HG03469 (cell line): ENCODE measurements at regions not wholly inside any gene's neighbourhood (a gene's known extent, or its start where the extent isn't known, plus 50 kb on each side); places are given as distances from the start of the nearest gene placed in this dataset.

ENCODE experiments used
- ATAC-seq: cut with Tn5 transposase; IDR thresholded peaks from one replicate; pipeline ENCODE4 v1.9.1; 2021; ENCODE audit warnings: mild to moderate bottlenecking, moderate library complexity, moderate number of reproducible peaks; ENCODE audit not compliant: unreplicated experiment

DNA sequence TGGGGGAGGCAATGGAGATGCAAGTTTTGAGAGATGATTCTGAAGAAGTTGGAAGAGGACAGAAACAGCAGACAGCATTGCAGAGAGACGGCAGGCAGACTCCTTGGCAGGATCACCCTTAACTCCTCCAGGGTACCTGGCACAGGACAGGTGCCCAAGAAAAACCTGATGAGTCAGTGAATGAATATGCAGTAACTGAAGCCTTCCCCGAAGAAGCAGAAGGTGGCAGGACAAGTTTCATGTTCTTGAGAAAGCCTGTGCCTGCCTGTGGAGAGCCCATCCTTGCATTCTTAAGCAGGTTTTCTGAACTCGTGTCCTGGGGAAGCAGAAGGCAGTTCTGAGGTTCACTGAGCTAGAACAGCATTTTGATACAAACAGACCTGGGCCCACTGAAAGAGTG is 79.6 kb upstream of the SASH1 start:
- no peak for ATAC-seq

DNA sequence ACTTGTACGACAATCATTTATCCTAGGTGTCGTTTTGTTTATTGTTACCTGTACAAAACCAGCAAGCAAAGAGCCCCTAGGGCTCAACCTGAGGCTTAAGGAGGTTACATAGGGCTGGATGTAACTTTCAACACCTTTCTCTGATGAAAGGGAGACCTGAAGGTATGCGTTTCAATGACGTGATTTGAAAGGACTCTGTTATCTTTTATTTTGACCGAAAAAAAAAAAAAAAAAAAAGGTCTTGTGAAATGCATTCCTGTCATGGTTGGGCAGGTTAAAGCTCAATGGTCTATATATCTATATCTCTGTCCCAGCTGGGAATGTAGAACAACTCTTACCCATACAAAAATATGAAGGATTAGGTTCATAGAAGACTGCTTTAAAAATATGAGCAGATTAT is 78.7 kb upstream of the SASH1 start:
- ATAC-seq = no peak

DNA sequence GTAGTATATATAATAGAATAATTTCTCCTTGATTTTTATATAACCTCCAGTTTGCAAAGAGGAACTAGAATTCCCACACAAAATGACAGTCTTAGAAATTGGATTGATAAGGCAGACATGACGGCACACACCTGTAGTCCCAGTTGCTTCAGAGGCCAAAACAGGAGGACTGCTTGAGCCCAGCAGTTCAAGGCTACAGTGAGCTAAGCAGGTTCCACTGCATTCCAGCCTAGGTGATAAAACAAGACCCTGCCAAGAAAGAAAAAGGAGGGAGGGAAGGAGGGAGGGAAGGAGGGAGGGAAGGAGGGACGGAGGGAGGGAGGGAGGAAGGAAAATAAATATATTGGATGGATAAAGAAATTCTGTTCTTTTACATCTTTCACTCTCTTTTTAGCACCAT is 77.6 kb upstream of the SASH1 start:
- ATAC-seq = no peak

DNA sequence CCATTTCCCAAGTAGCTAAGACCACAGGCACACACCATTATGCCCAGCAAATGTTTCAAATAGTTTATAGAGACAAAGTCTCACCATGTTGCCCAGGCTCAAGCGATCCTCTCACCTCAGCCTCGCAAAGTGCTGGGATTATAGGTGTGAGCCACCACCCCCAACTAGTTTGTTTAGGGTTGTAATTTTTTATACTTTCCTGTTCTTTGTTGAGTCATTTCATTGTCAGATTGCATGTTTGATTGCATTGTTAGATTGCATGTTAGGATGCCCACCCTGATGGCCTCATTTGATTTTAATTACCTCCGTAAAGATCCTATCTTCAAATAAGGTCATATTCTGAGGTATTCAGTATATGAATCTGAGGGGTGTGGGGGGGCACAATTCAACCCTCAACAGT is 73.3 kb upstream of the SASH1 start:
- ATAC-seq = no peak

DNA sequence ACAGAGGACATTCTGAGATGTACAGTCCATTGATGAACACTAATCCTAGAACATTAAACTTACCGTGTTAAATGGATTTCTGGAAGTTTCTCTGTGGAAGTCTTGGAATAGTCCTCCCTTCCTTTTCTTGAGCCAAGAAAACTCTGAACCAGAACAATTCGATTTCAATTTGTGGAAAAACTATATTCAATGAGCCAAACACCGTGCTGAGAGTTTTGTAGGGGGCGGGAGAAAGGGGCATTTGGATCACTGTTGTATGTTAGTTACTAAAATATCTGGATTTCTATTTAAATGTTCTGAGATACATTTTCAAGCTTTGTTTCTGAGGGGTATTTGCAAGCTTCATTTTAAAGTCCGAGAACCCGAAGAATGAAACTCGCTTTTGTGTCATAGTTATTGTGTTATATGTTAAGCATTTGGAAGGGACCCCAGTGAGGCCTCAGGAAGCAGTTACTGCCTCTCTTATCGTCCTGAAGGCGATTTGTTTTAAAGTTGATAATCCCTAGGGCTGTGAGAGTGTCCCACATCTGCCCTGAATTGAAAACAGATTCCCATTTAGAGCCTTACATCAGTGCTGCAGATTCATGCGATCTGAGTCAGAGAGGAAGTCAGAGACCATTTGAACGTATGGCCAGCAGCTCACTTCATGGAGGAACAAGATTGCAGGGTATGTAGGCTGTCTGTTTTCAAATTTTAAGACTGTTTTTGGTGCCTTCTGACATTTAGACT is 70.8 kb upstream of the SASH1 start:
- no peak for ATAC-seq

DNA sequence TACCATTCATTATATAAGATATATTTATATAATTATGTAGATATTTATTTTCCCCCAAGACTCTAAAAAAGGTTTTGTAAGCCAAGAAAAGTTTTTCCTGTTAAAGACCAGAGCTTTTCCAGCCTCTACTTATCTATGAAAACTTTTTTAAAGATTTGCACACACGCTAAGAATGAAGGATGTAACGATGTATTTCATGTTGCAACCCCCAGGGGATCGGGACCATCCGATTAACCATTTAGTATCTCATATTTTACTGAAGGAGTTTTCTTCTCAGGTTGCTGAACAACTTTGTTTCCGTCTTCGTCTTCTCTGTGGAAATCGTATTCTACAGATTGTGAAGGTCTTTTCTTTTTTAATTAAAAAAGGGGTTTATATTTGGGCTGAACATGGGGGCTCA is 70.0 kb upstream of the SASH1 start:
- no peak for ATAC-seq

DNA sequence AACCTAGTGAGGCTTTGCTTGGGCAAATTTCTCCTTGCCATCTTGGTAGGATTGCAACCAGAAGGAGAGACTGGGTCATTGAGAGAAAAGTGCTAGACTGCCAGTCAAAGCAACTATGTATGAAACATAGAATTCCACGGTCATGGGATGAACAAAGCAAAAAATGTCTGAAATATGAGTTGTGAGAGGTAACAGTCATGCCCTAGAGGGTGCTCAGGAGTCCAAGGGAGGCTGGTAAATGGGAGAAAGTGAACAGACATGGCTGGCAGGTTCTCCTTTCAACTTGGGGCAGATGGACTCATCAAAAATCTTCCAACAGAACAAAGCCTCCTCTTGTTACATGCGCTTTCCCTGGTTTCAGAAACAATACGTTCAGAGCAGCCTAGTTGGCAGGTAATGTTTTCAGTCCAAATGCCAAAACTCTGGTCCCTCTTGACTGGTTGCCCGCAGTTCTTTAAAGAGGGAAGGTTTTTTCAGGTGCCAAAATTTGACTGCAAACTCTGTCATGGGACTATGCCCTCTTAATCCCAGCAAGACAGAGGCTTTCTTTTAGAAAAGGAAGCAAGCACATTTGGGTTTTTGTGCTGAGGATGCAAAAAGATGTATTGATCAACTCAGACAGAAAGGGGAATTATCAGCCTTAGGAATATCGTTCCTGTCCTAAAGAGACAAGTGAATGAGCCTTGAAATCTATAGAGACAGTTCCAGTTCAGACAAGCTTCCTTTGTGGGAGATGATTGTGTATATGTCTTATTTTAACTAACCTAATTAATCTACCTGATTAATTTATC is 68.5 kb upstream of the SASH1 start:
- ATAC-seq = no peak

DNA sequence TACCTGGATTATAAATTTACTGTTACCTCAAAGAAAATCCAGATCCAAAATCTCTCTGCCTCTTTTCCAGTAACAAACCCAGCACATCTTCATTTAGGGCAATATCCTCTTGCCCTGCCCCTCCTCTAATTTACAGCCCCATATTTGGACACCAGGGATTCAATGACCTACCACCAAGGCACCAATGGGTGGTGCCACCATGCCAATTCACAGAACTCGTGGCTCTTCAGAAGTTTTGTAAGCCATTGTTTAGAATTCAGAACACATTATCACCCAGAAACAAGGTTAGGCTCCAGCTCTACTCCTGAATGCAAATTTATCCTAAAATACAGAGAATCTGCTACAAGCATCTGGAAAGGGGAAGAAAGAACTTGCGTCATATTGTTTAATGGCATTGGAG is 67.8 kb upstream of the SASH1 start:
- no peak for ATAC-seq

DNA sequence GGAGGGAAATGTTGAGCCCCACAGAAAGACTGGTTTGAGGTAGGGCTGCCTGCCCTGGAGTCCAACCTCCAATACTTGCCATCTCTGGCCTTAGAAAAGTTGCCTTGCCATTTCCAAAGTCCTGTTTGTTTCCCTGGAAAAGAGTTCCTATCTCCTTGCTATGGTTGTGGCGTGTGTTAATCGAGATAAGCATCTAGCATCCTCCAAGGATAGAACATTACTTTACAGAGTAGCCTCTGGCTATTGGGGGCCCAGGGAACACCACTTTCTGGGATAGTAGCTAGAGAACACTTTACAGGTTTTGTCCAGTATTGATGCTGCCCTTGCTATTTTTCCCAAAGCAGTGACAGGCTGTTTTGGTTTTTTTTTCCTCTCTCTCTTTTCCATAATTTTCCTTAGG is 57.4 kb upstream of the SASH1 start:
- no peak for ATAC-seq

DNA sequence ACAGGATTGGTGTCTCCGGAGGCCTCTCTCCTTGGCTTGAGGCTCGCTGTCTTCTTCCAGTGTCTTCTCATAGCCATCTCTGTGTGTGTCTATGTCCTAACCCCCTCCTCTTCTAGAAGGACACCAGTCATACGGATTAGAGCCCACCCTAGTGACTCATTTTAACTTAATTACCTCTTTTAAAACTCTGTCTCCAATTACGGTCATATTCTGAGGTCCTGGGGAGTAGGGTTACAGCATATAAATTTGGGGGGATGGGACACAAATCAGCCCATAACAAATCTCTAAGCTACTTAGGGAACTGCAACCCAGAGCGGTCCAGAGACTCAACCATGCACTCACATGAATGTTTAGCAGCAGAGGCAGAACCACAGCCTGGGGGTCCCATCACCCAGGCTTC is 56.1 kb upstream of the SASH1 start:
- ATAC-seq = no peak

DNA sequence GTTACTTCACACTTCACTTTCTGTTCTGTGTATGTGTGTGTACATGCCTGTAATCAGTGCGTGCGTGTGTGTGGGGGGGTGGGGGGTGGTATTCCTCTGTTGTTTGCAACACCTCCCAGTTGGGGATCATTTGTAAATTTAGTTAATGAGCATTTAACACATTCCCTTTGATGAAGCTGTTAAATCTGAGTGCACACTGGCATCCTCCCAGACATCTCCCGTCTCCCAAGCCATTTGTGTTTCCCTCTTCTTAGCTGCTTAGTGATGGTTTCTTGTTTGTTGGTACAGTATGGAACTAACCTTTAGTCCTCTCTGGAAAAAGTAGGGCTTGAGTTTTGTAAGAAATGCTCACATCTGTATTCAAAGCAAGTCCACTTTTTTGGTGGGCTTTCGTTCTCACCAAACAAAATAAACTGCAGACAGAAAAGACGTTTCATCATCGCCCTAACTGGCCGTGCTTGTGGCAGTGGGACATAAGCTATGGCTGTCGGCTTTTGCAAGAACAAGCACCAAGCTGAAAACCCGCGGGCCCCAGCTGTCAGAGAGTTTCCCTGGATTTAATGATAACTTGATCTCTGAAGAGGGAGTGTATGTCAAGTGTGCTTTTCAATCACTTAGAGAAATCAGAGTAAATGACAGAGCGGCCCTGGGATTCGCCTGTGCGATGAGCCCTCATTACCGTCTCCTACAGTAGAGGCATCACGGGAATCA is 54.9 kb upstream of the SASH1 start:
- no peak for ATAC-seq

DNA sequence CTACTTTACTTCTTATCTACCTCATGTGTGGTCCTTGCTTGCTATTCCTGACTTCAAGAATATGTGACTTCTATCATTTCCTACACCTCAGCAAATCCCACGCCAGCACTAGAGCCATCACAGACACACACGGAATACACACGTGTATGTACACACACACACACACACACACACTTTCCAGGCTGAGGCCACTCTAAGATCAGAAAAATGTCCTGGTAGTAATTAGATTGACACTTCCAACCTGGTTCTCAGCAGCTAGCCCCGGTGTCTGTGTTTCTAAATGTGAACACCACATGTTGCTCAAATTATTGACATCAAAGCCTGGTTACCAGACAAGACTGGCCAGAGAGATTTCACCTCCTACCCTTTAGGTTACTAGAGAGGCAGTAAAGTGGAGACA is 54.1 kb upstream of the SASH1 start:
- ATAC-seq = no peak

DNA sequence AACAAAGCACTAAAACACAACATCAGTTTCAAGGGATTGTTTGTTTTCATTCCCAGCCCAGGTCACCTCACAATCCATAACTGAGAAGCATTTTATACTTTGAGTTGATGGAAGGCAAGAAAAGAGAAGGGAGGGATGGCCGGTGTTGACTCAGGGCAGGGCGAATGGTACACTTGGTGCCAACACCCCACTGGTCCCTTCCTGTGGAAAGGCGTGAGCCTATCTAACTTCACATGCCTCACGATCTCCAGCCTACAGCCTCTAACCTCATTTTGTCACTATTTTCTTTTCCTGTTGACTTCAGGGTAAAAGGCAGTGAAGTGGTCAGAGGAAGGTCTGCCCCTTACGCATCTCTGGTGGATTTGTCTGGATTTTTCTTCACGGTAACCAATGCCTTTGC is 53.5 kb upstream of the SASH1 start:
- no peak for ATAC-seq

DNA sequence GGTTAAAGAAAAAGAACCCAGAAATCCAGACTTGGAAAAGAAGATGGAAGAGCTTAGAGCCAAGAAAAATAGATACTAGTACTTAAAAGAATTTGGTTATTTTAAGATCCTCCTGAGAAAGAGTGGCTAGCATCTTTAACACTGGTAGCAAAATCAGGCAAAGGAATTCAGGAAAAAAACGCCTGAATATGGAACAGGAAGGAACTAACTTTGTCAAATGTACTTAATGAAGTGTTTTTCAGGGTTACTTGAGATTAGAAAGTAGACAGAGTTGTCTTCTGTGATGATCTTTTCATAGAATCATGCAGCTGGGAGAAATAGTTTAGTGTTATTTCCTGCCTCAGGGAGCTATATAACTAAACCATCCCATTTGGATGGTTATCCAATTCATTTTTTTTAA is 50.8 kb upstream of the SASH1 start:
- no peak for ATAC-seq
